ENCODE measurements at regions not wholly inside any gene's neighbourhood (a gene's known extent, or its start where the extent isn't known, plus 50 kb on each side); places are given as distances from the start of the nearest gene placed in this dataset.

GRCh38 chr1:213375002-213375401, 324.0 kb downstream of the RPS6KC1 start:
- TF ChIP-seq CTCF (IDR thresholded peaks at IDR 0.05; ENCODE audit: poor library complexity), result no peak
- TF ChIP-seq EZH2 (IDR thresholded peaks at IDR 0.05; ENCODE audit: borderline replicate concordance), result no peak
- no peak for TF ChIP-seq EZH2phosphoT487 (IDR thresholded peaks at IDR 0.05; ENCODE audit: low read depth, severe bottlenecking, unreplicated experiment)

All from hepatocyte (in vitro differentiated cells).